NCI-H748 (cell line): ENCODE measurements at regions not wholly inside any gene's neighbourhood (a gene's known extent, or its start where the extent isn't known, plus 50 kb on each side); places are given as distances from the start of the nearest gene placed in this dataset.

Experiments used
- DNase-seq: peaks from one replicate; lab custom pipeline; 2025; ENCODE audit not compliant: unreplicated experiment; lab: John Stamatoyannopoulos, UW

DNA sequence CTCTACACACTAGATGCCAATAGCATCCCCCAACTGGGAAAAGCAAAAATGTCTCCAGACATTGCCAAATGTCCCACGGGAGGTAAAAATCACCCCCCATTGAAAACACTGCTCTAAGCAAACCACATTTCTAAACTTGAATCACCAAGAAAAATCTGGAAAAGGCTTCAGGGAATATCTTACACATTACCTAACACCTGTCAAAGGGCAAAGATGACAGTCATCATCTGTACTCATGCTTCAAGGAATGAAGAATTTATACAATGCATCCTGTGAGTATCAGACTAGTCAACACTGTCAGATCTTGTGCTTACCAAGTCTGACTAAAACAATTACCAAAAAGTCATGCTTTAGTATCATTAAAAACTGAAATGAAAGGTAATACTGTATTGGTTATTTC is 161.6 kb upstream of the SOX5 start:
- no peak for DNase-seq

DNA sequence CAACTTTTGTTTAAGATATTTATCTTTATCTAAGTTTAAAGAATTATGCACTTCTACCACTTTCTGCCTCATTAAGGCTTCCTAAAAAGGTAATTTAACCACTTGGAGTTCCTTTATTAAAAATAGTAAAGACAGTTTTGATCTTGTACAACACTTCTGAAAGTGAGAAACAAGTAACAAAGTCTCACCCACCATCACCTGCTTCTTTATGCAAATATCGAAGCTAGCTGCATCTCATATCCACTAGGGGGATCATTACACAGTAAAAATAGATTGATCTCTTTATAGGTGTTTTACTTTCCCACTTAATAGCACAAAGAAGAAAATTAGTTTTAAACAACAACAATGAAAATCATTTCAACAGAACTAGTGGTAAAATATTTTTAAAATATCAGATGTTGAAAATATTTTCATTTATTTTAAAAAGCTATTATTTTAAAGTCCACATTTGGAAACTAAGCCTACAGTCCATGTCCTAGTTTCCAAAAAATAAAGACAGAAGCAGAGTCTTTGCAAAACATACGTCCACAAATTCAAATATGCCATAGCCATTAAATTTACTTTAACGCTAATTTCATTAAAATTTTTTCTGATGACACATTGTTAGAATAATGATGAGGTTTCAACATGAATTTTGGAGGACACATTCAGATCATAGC is 160.0 kb upstream of the SOX5 start:
- DNase-seq, result peak; percentile 46

DNA sequence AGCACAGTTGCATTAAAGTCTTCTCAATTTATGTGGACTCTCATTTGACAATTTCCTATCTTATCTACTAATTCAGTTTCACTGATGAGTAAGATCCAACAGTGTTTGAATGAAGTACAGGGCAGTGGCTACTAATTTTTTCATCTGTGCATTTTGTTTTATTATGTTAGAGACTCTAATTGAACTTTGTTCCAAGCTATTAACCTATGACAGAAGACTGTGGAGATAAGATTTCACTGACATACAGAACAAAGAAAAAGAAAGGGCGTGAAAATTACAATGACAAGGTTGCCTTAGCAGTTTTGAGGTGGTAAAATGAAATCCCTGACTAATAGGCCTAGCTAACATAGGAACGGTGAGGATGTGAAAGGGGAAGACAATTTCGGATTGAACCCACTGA is 153.2 kb upstream of the SOX5 start:
- no peak for DNase-seq

GRCh38 chr12:24099576-24099975 is 150.1 kb upstream of the SOX5 start:
- DNase-seq, result no peak

- DNase-seq, result no peak
Measured at GRCh38 chr12:24095245-24095644, 145.8 kb upstream of the SOX5 start.

- no peak for DNase-seq
Measured at GRCh38 chr12:24089510-24089890, 140.0 kb upstream of the SOX5 start.

- no peak for DNase-seq
Measured at GRCh38 chr12:24088751-24089509, 139.5 kb upstream of the SOX5 start.

- DNase-seq, result no peak
Measured at GRCh38 chr12:24087294-24087693, 137.8 kb upstream of the SOX5 start.

GRCh38 chr12:24084800-24085199 is 135.3 kb upstream of the SOX5 start:
- DNase-seq, result no peak

DNA sequence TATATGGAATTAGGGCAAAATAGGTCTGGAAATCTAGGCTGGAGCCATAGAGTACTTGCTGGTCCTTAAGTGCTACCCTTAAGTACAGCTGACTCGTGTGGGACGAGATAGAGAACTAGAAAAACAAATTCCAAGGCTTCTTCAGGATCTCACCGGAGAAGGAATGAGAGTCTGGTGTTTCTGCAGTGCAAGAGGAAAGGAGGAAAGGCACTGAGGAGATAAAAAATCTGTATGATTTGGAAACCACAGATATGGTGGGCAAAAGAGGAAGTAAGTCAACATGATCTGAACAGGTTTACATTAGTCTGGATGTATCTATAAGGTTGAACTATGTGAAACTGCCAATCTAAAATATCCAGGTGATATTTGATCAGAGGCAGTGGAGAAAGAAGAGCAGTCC is 134.4 kb upstream of the SOX5 start:
- no peak for DNase-seq

DNA sequence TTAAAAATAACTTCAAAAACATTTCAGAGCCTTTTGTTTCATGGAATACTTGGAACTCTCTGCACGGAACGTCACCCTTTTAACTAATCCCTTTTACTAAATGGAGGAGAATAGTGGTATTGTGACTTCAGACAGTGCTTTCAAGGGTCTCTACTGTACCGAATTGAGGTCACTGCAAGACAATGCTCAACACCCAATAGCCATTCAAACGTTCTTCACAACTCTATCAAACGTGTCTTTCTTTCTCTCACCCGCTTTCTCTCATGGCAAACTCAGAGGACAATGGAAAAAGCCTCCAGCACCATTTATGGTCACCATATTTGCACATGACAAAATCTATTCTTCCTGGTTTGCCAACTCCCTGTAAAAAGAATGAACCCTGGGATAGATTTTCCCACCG is 132.1 kb upstream of the SOX5 start:
- no peak for DNase-seq

- DNase-seq, result no peak
Measured at GRCh38 chr12:24081092-24081529, 131.6 kb upstream of the SOX5 start.

- no peak for DNase-seq
Measured at GRCh38 chr12:24080465-24080864, 131.0 kb upstream of the SOX5 start.

DNA sequence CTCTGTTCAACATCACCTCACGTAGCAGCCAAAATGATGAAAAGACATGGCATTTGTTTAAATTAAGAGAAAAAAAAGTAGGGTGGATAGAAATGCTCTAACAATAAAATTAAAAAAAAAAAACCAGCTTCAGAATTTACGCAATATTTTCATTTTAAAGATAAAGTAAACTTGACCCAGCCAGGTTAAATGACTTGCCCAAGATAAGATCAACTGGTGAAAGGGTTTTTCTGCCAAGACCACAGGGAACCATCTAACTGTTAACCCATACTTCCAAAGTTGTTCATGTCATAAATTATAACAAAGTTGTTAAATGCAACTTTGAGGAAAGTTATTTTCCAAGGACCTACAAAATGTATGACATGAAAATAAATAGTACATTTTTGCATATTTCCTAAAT is 129.6 kb upstream of the SOX5 start:
- no peak for DNase-seq

DNA sequence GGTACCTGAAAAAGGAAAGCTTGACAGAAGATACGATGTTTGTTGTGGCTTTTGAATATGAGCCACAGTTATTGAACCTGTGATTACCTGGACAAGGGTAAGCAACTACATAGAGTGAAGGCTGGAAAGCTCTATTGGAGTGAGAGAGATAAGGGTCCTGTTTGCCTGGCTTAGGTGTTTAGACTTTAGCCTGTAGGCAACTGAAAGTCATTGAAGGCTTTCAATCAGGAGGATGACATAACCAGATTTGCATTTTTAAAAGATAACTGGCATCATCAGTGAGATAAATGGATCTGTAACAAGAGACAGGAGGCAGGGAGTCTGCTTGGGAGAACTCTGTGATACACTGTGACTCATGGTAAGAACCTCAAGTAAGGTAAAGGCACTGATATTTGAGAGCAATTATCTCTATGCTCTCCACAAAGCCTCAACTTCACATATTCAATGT is 128.9 kb upstream of the SOX5 start:
- peak; percentile 13 for DNase-seq

DNA sequence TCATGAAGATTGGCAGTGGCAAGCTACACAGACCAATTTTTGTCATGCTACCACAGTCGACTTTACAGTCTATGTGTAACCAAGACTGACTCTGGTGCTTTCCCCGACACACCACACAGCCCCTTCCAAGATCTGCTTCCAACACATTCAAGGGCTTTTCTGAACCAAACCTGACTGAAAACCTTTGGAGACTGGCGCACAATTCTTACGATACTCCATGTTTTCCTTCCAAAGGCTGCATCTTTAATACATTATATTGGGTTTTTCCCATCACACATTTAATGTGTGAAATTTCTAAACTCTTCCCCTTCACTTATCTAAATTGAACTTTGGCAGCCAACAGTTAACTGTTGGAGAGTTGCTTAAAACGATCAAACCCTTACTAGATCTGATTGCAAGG is 127.7 kb upstream of the SOX5 start:
- no peak for DNase-seq

- no peak for DNase-seq
Measured at GRCh38 chr12:24075650-24076049, 126.2 kb upstream of the SOX5 start.

DNA sequence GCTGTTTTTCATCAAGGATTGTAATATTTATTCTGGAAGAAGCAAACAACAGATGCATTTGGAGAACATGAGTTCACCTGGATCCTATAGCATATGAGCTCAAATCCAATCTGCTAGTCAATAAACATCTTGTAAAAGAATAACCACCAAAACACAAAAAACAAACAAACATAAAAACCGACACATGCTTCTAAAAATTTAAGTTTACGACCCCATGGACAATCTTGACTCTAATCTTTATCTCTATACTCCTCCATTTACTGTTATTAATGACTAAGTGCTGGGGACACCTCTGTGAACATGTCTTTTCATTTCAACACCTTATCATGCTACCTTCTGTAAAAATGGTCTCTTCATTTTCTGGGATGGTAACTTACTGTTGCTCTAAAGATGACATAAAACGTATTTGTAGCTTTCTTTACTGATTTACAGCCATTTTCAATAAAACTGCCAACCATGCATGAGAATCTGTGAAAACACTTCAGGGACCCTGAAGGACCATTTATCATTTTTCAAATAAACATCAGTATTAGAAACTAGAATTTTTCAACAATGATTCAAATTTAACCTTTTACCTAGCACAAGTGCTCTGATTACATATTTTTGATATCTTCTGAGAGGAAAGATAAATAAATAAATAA is 123.8 kb upstream of the SOX5 start:
- DNase-seq, result no peak

- DNase-seq, result no peak
Measured at GRCh38 chr12:24072302-24072701, 122.8 kb upstream of the SOX5 start.

DNA sequence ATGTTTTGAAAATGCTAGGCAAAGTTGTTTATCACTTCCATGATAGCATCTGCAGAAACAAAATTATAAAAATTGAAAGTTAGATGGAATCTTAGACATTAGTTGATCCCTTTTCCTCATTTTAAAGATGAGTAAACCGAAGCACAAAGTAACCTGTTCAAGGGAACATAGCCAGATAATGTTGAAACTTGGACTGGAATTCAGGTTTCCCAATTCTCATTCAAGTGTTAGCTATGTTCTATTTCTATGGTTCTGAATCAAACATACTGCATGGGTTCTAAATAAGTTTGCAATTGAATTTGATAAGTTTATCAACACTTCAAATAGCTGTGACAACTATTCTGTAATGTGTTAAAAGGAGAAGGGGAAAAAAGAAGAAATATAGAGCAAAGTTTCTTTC is 122.4 kb upstream of the SOX5 start:
- no peak for DNase-seq

- peak; percentile 77 for DNase-seq
Measured at GRCh38 chr12:24069532-24070395, 120.3 kb upstream of the SOX5 start.
